A549 (cell line): ENCODE measurements at regions not wholly inside any gene's neighbourhood (a gene's known extent, or its start where the extent isn't known, plus 50 kb on each side); places are given as distances from the start of the nearest gene placed in this dataset.

ENCODE experiments used
- CBX2 ChIP-seq: fragments of 200-600 bp; sonication (generic); IDR thresholded peaks from 2 replicates; pipeline ENCODE4 v1.6.1; 2016; ENCODE audit warnings: low read depth, mild to moderate bottlenecking, borderline replicate concordance
- CBX8 ChIP-seq: fragments of 200-600 bp; sonication (generic); IDR thresholded peaks from 2 replicates; pipeline ENCODE4 v1.6.1; 2016
- E2F6 ChIP-seq: IDR thresholded peaks from 2 replicates; pipeline ENCODE4 v1.6.1; 2012; ENCODE audit warnings: low read depth, borderline replicate concordance
- EP300 ChIP-seq, 2 experiments: fragments of >200 bp; sonication (Bioruptor Twin); formaldehyde crosslinking; IDR thresholded peaks; 2 replicates in 1 of 2; 3 replicates in 1 of 2; pipeline ENCODE4 v1.6.1; 2016 to 2017
- JUNB ChIP-seq: fragments of >200 bp; sonication (Bioruptor Twin); formaldehyde crosslinking; IDR thresholded peaks from 2 replicates; pipeline ENCODE4 v1.6.1; 2016
- MAX ChIP-seq: IDR thresholded peaks from 2 replicates; pipeline ENCODE4 v1.6.1; 2012
- MYC ChIP-seq: IDR thresholded peaks from 2 replicates; pipeline ENCODE4 v1.6.1; 2012; ENCODE audit warnings: mild to moderate bottlenecking, inconsistent platforms, low read length, improper control_type of control experiment, borderline replicate concordance
- PHF8 ChIP-seq: fragments of 200-600 bp; sonication (generic); IDR thresholded peaks from 2 replicates; pipeline ENCODE4 v1.6.1; 2016; ENCODE audit warnings: low read depth, mild to moderate bottlenecking, antibody characterized with exemption, moderate library complexity, borderline replicate concordance
- POLR2A ChIP-seq: IDR thresholded peaks from 2 replicates; pipeline ENCODE4 v1.6.1; 2012; ENCODE audit warnings: mild to moderate bottlenecking, low read length
- RFX5 ChIP-seq: fragments of 450-650 bp; IDR thresholded peaks from 2 replicates; pipeline ENCODE4 v1.7.1; 2014; ENCODE audit warnings: antibody characterized with exemption, mild to moderate bottlenecking, moderate library complexity
- ZC3H11A ChIP-seq: fragments of 450-650 bp; IDR thresholded peaks from 2 replicates; pipeline ENCODE4 v1.6.1; 2014; ENCODE audit warnings: antibody characterized with exemption, mild to moderate bottlenecking
- ZFP36 ChIP-seq: fragments of 450-650 bp; IDR thresholded peaks from 2 replicates; pipeline ENCODE4 v1.6.1; 2014; ENCODE audit warnings: borderline replicate concordance; ENCODE audit not compliant: partially characterized antibody
- TF ChIP-seq, protein P1 (sequence below): fragments of >200 bp; sonication (Bioruptor Twin); formaldehyde crosslinking; IDR thresholded peaks from 3 replicates; pipeline ENCODE4 v1.5.1; 2016

DNA sequence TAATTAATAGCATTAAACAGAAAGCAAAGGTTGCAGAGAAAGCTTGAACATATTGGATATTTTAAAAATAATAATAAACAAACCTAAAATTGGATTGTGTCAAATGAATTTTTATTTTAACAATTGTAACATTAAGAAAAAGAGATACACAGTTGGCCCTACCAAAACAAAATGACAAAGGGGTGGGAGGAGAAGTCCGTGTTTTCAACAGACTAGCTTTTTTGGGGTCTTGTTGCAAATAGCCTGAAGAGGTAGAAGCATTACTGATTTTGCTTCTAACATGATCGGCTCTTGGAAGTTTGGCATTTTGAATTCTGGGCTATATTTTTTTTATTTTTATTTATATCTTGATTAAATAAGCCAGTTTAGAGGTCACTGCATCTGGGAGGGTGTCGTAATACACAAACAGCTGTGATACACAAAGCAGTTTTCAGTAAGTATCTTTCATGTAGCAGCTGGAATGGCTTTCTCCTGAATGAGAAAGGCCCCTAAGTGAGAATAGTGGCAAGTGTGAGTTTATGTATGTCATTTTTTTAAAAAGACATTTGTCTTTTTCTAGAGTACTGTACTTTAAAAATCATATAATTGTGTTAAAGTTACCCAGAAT, 85.5 kb upstream of the ZNF217 start:
- TF ChIP-seq, protein P1, sequence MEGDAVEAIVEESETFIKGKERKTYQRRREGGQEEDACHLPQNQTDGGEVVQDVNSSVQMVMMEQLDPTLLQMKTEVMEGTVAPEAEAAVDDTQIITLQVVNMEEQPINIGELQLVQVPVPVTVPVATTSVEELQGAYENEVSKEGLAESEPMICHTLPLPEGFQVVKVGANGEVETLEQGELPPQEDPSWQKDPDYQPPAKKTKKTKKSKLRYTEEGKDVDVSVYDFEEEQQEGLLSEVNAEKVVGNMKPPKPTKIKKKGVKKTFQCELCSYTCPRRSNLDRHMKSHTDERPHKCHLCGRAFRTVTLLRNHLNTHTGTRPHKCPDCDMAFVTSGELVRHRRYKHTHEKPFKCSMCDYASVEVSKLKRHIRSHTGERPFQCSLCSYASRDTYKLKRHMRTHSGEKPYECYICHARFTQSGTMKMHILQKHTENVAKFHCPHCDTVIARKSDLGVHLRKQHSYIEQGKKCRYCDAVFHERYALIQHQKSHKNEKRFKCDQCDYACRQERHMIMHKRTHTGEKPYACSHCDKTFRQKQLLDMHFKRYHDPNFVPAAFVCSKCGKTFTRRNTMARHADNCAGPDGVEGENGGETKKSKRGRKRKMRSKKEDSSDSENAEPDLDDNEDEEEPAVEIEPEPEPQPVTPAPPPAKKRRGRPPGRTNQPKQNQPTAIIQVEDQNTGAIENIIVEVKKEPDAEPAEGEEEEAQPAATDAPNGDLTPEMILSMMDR: no peak
- TF ChIP-seq EP300 (IDR thresholded peaks at IDR 0.05) (no peak), ZC3H11A (no peak), POLR2A (no peak), MAX (no peak), CBX8 (no peak), E2F6 (no peak), PHF8 (no peak), MYC (no peak), JUNB (no peak), CBX2 (no peak), ZFP36 (no peak), RFX5 (no peak)
